Astrocyte (in vitro differentiated cells and primary cell): ENCODE measurements at regions not wholly inside any gene's neighbourhood (a gene's known extent, or its start where the extent isn't known, plus 50 kb on each side); places are given as distances from the start of the nearest gene placed in this dataset.

ENCODE experiments used
- DNase-seq: peaks from one replicate; pipeline ENCODE4 v3.0.0-alpha.2; 2010; ENCODE audit warnings: low read depth
- FAIRE-seq: peaks from 2 replicates; lab custom pipeline; 2011; peaks lifted over from hg19 to GRCh38; lab: Jason Lieb, UNC
- H2AFZ ChIP-seq: 2 replicates; pipeline ENCODE4 v1.6.0; 2012; ENCODE audit warnings: low read depth, low read length, inconsistent platforms
- H3K27ac ChIP-seq: 2 replicates; pipeline ENCODE4 v1.5.1; 2011; ENCODE audit warnings: low read depth, low read length, inconsistent platforms
- H3K27me3 ChIP-seq: 2 replicates; pipeline ENCODE4 v1.6.0; 2011; ENCODE audit warnings: low read length, inconsistent platforms; ENCODE audit not compliant: insufficient read depth
- H3K36me3 ChIP-seq: 2 replicates; pipeline ENCODE4 v1.5.1; 2011; ENCODE audit warnings: low read length, inconsistent platforms; ENCODE audit not compliant: insufficient read depth
- H3K4me1 ChIP-seq: 2 replicates; pipeline ENCODE4 v1.5.1; 2011; ENCODE audit warnings: low read length, inconsistent platforms; ENCODE audit not compliant: insufficient read depth
- H3K4me2 ChIP-seq: 2 replicates; pipeline ENCODE4 v1.6.0; 2012; ENCODE audit warnings: low read length, inconsistent platforms
- H3K4me3 ChIP-seq: 2 replicates; pipeline ENCODE4 v1.5.1; 2011; ENCODE audit warnings: low read depth, mild to moderate bottlenecking, low read length, inconsistent platforms; ENCODE audit not compliant: insufficient read depth
- H3K79me2 ChIP-seq: 2 replicates; pipeline ENCODE4 v1.6.0; 2012; ENCODE audit warnings: mild to moderate bottlenecking, low read length, inconsistent platforms; ENCODE audit not compliant: insufficient read depth
- H3K9ac ChIP-seq: 2 replicates; pipeline ENCODE4 v1.6.0; 2012; ENCODE audit warnings: mild to moderate bottlenecking, low read length, inconsistent platforms
- H3K9me3 ChIP-seq: 2 replicates; pipeline ENCODE4 v1.5.1; 2012; ENCODE audit warnings: low read depth, mild to moderate bottlenecking, low read length, inconsistent platforms; ENCODE audit not compliant: insufficient read depth
- H4K20me1 ChIP-seq: 2 replicates; pipeline ENCODE4 v1.6.0; 2012; ENCODE audit warnings: low read length, inconsistent platforms; ENCODE audit not compliant: insufficient read depth
- H3K27ac Mint-ChIP-seq: one replicate; pipeline ENCODE4 v1.8.0; 2021; ENCODE audit warnings: mild to moderate bottlenecking, mixed read lengths; ENCODE audit not compliant: unreplicated experiment
- H3K27me3 Mint-ChIP-seq: one replicate; pipeline ENCODE4 v1.8.0; 2021; ENCODE audit warnings: low read depth, mixed read lengths; ENCODE audit not compliant: unreplicated experiment
- H3K36me3 Mint-ChIP-seq: one replicate; pipeline ENCODE4 v1.8.0; 2021; ENCODE audit warnings: low read depth, mixed read lengths; ENCODE audit not compliant: unreplicated experiment
- H3K4me1 Mint-ChIP-seq: one replicate; pipeline ENCODE4 v1.8.0; 2021; ENCODE audit warnings: low read depth, mixed read lengths; ENCODE audit not compliant: unreplicated experiment
- H3K4me3 Mint-ChIP-seq: one replicate; pipeline ENCODE4 v1.8.0; 2021; ENCODE audit warnings: mild to moderate bottlenecking, moderate library complexity, mixed read lengths; ENCODE audit not compliant: unreplicated experiment
- H3K9me3 Mint-ChIP-seq: one replicate; pipeline ENCODE4 v1.8.0; 2021; ENCODE audit warnings: mild to moderate bottlenecking, mixed read lengths; ENCODE audit not compliant: unreplicated experiment
- CTCF ChIP-seq: IDR thresholded peaks from 2 replicates; pipeline ENCODE4 v1.5.1; 2011; ENCODE audit warnings: low read depth, mild to moderate bottlenecking, inconsistent platforms, low read length, moderate library complexity; ENCODE audit not compliant: insufficient read depth
- EZH2 ChIP-seq: IDR thresholded peaks from 2 replicates; pipeline ENCODE4 v1.6.1; 2012; ENCODE audit warnings: mild to moderate bottlenecking, low read length, inconsistent platforms; ENCODE audit not compliant: insufficient read depth

GRCh38 chr4:64516176-64516575 lies 106.9 kb upstream of the TECRL start:
- H3K9me3 Mint-ChIP-seq: no peaks in the 10 kb centered on the region

GRCh38 chr4:64508089-64508488 lies 98.8 kb upstream of the TECRL start:
- Histone ChIP-seq H3K9me3 (no peaks in the 10 kb centered on the region), H3K4me3 (no peak overlapping the region), H3K27ac (no peak overlapping the region), H4K20me1 (no peaks in the 10 kb centered on the region), H3K4me2 (no peak overlapping the region), H3K36me3 (no peaks in the 10 kb centered on the region), H3K27me3 (no peaks in the 10 kb centered on the region), H3K79me2 (no peaks in the 10 kb centered on the region), H2AFZ (no peak overlapping the region), H3K9ac (no peak overlapping the region), H3K4me1 (no peaks in the 10 kb centered on the region)
- FAIRE-seq (no peak), DNase-seq (no peak)
- Mint-ChIP-seq H3K27ac (no peak overlapping the region), H3K9me3 (no peaks in the 10 kb centered on the region), H3K27me3 (no peaks in the 10 kb centered on the region), H3K36me3 (no peaks in the 10 kb centered on the region), H3K4me3 (no peak overlapping the region), H3K4me1 (no peaks in the 10 kb centered on the region)
- TF ChIP-seq CTCF (no peak), EZH2 (no peak)

More at GRCh38 chr4:64516176-64516575, 106.9 kb upstream of the TECRL start:
- TF ChIP-seq EZH2 (no peak), CTCF (no peak)
- H3K4me1 ChIP-seq: no peaks in the 10 kb centered on the region
- H3K4me3 ChIP-seq: no peak overlapping the region
- FAIRE-seq (no peak), DNase-seq (no peak)
- H3K36me3 Mint-ChIP-seq: no peaks in the 10 kb centered on the region
- no peaks in the 10 kb centered on the region for H3K4me1 Mint-ChIP-seq
- no peak overlapping the region for H3K9ac ChIP-seq
- H3K4me2 ChIP-seq: no peak overlapping the region
- H3K27ac ChIP-seq: no peak overlapping the region
- H3K9me3 ChIP-seq: no peaks in the 10 kb centered on the region
- H3K27ac Mint-ChIP-seq: no peak overlapping the region
- H3K36me3 ChIP-seq: no peaks in the 10 kb centered on the region
- no peaks in the 10 kb centered on the region for H4K20me1 ChIP-seq
- no peak overlapping the region for H2AFZ ChIP-seq
- H3K27me3 ChIP-seq: no peaks in the 10 kb centered on the region
- no peak overlapping the region for H3K4me3 Mint-ChIP-seq
- H3K79me2 ChIP-seq: no peaks in the 10 kb centered on the region
- H3K27me3 Mint-ChIP-seq: no peaks in the 10 kb centered on the region

GRCh38 chr4:64503945-64504675 lies 94.9 kb upstream of the TECRL start:
- H3K27me3 ChIP-seq: no peaks in the 10 kb centered on the region
- TF ChIP-seq EZH2: no peak
- no peak for TF ChIP-seq CTCF

More at GRCh38 chr4:64503945-64504675, 94.9 kb upstream of the TECRL start:
- Histone ChIP-seq H3K9ac (no peak overlapping the region), H3K36me3 (no peaks in the 10 kb centered on the region), H3K79me2 (no peaks in the 10 kb centered on the region), H3K4me2 (no peak overlapping the region), H3K4me1 (no peaks in the 10 kb centered on the region), H3K27ac (no peak overlapping the region), H3K9me3 (no peaks in the 10 kb centered on the region), H3K4me3 (no peak overlapping the region), H2AFZ (no peak overlapping the region), H4K20me1 (no peaks in the 10 kb centered on the region)
- Mint-ChIP-seq H3K36me3 (no peaks in the 10 kb centered on the region), H3K27ac (no peak overlapping the region), H3K27me3 (no peaks in the 10 kb centered on the region), H3K4me1 (no peaks in the 10 kb centered on the region), H3K9me3 (peaks cover 5% of the 10 kb centered on the region), H3K4me3 (no peak overlapping the region)
- FAIRE-seq: no peak
- no peak for DNase-seq
